ENCODE measurements at regions not wholly inside any gene's neighbourhood (a gene's known extent, or its start where the extent isn't known, plus 50 kb on each side); places are given as distances from the start of the nearest gene placed in this dataset.

DNA sequence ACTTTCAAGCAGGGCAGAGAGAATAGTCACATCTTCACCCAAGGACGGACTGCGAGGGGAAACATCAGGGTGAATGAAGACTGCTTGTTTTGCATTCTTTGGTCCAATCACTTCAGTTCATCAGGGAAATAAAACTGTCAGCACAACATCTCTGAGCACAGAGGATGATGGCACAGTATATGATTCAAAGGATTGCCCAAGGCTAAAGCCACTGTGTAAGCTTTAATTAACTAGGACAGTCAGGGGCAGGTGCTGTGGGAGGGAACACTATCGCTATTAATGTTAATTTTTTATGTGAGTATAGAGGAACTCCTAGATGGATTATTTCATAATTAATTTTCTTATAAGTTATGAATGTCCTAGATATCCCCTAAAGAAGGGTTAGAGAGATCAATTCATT lies 112.1 kb downstream of the BASP1 start:
- TF ChIP-seq CTCF (IDR thresholded peaks at IDR 0.05) (no peak), EZH2 (IDR thresholded peaks at IDR 0.05; ENCODE audit: borderline replicate concordance, insufficient read depth, low read depth, low read length, poor library complexity, severe bottlenecking) (no peak)

Measured in B cell (primary cell).